ENCODE measurements at regions not wholly inside any gene's neighbourhood (a gene's known extent, or its start where the extent isn't known, plus 50 kb on each side); places are given as distances from the start of the nearest gene placed in this dataset.
A peak's percentile ranks its signal among the peaks of the same experiment; 100 is the strongest.

- ChIA-PET CTCF (ENCODE audit: low intra/inter-chr PET ratio) (no interaction called here), POLR2A (interaction anchor here (0.7 to 0.8 kb wide), 2 partner anchors 11 to 13 kb away, joined by 3 to 4 read pairs; no protein-coding TSS in a partner anchor)
- Histone ChIP-seq H2AFZ (ENCODE audit: low read depth, low read length) (no peak overlapping the region), H3K9ac (ENCODE audit: insufficient read depth in 1 of 2, low read depth in 2 of 2, low read length in 2 of 2) (no peak overlapping the region), H3K9me1 (ENCODE audit: control insufficient read depth, insufficient read depth, low read length) (no peaks in the 10 kb centered on the region), H3K4me3 (no peak overlapping the region), H3K27me3 (ENCODE audit: control insufficient read depth in 2 of 2, insufficient read depth in 2 of 2, low read length in 2 of 2) (peaks cover 2 to 21% of the 10 kb centered on the region in 2 experiments; a peak in 4 of 5 replicates), H3K9me3 (replicated peaks; ENCODE audit: control insufficient read depth, insufficient read depth, low read depth, low read length) (no peaks in the 10 kb centered on the region), H3K4me1 (replicated peaks in 1 of 2; ENCODE audit: control insufficient read depth in 2 of 2, insufficient read depth in 2 of 2, low read length in 2 of 2) (no peaks in the 10 kb centered on the region), H3K79me2 (ENCODE audit: control insufficient read depth, insufficient read depth, low read length) (no peaks in the 10 kb centered on the region), H4K20me1 (replicated peaks; ENCODE audit: control insufficient read depth, insufficient read depth, low read length) (no peaks in the 10 kb centered on the region), H3K4me2 (ENCODE audit: insufficient read depth, low read length) (no peak overlapping the region), H3K27ac (ENCODE audit: extremely low read depth, low read depth, low read length) (no peak overlapping the region), H3K36me3 (ENCODE audit: control insufficient read depth, insufficient read depth, low read length) (no peaks in the 10 kb centered on the region)
- in situ Hi-C loops (cut with MboI): no loop called here
- FAIRE-seq (peak; percentile 46), DNase-seq (ENCODE audit: extremely low read depth in 1 of 4, low spot score in 3 of 4) (no peak), ATAC-seq (no peak)
- 2% methylated on average over 10 of the region's 10 CpGs for WGBS (ENCODE audit: insufficient coverage, low coverage, missing lambda C conversion rate)
- intact Hi-C loops (cut with micrococcal nuclease): loop anchor here (10.0 kb wide), 1 partner anchor 244 kb away; the partner anchor contains the start of gene OLFML3
- BruUV-seq (replicated peaks): no TSS peak
- TF ChIP-seq ATF6 (CRISPR knock-in tag; IDR thresholded peaks at IDR 0.05) (no peak), TSC22D4 (tag; IDR thresholded peaks at IDR 0.05) (peak; percentile 95), BRF2 (IDR thresholded peaks at IDR 0.05; ENCODE audit: borderline replicate concordance, insufficient read depth, insufficient read length) (no peak), MCM7 (IDR thresholded peaks at IDR 0.05) (0 out of 4 replicates have a peak, but pooled peaks of 1 of the 2 experiments have one; percentile 64), FOXA3 (CRISPR knock-in tag; conservative IDR thresholded peaks at IDR 0.05 in 1 of 2, IDR thresholded peaks at IDR 0.05 in 1 of 2) (no peak), ZBTB11 (CRISPR knock-in tag; IDR thresholded peaks at IDR 0.05) (peak in 1 of 3 experiments; percentile 34; a peak in 2 of 6 replicates), HDAC1 (IDR thresholded peaks at IDR 0.05) (peak in 1 of 2 experiments; percentile 44; a peak in 1 of 4 replicates), NR2C2 (CRISPR knock-in tag; IDR thresholded peaks at IDR 0.05) (no peak), NR2C2 (tag; IDR thresholded peaks at IDR 0.05) (no peak), ZNF280A (IDR thresholded peaks at IDR 0.05; ENCODE audit: low read depth, partially characterized antibody) (no peak), BACH1 (tag; IDR thresholded peaks at IDR 0.05) (no peak), FOXA1 (IDR thresholded peaks at IDR 0.05; ENCODE audit: borderline replicate concordance) (no peak)
These were observed 64.9 kb upstream of the SYT6 start for GRCh38 chr1:114218361-114219171.

Data from K562 (cell line).